T-helper 17 cell (primary cell): ENCODE measurements at regions not wholly inside any gene's neighbourhood (a gene's known extent, or its start where the extent isn't known, plus 50 kb on each side); places are given as distances from the start of the nearest gene placed in this dataset.

Source experiments
- ATAC-seq: fragments of 150-1000 bp; cut with Tn5 transposase; 2 replicates; pipeline ENCODE4 v1.10.0; 2021; ENCODE audit warnings: mild to moderate bottlenecking, moderate library complexity
- DNase-seq, 3 donors: peaks; one replicate each; pipeline versions ENCODE4 v3.0.0 to v3.0.0-alpha.2; 2020 to 2021
- H3K9me3 ChIP-seq: one replicate; pipeline ENCODE4 v1.7.0; 2013; ENCODE audit warnings: low read length, mild to moderate bottlenecking; ENCODE audit not compliant: control insufficient read depth, poor library complexity, severe bottlenecking
- H3K27ac Mint-ChIP-seq: one replicate; pipeline ENCODE4 v1.8.0; 2022; ENCODE audit warnings: mild to moderate bottlenecking, moderate library complexity, mixed read lengths
- H3K27me3 Mint-ChIP-seq: one replicate; pipeline ENCODE4 v1.8.0; 2022; ENCODE audit warnings: mixed read lengths
- H3K36me3 Mint-ChIP-seq: one replicate; pipeline ENCODE4 v1.8.0; 2022; ENCODE audit warnings: low read depth, mixed read lengths
- H3K4me1 Mint-ChIP-seq: one replicate; pipeline ENCODE4 v1.8.0; 2022; ENCODE audit warnings: mild to moderate bottlenecking, mixed read lengths
- H3K4me3 Mint-ChIP-seq: one replicate; pipeline ENCODE4 v1.8.0; 2022; ENCODE audit warnings: mild to moderate bottlenecking, moderate library complexity, mixed read lengths

- H3K36me3 Mint-ChIP-seq, result no peaks in the 10 kb centered on the region
- ATAC-seq (no peak), DNase-seq (no peak)
- H3K4me1 Mint-ChIP-seq, result no peaks in the 10 kb centered on the region
- peaks cover 17% of the 10 kb centered on the region for H3K27me3 Mint-ChIP-seq
- H3K27ac Mint-ChIP-seq, result no peak overlapping the region
- H3K9me3 ChIP-seq, result no peaks in the 10 kb centered on the region
- no peak overlapping the region for H3K4me3 Mint-ChIP-seq
Observed at GRCh38 chr16:54647216-54647615, 283.4 kb upstream of the IRX5 start.

GRCh38 chr16:54645345-54645744 is 285.3 kb upstream of the IRX5 start:
- Mint-ChIP-seq H3K4me1 (no peaks in the 10 kb centered on the region), H3K4me3 (no peak overlapping the region), H3K27ac (no peak overlapping the region), H3K27me3 (peaks cover 15% of the 10 kb centered on the region), H3K36me3 (no peaks in the 10 kb centered on the region)
- no peak for DNase-seq
- no peaks in the 10 kb centered on the region for H3K9me3 ChIP-seq
- ATAC-seq, result no peak

DNA sequence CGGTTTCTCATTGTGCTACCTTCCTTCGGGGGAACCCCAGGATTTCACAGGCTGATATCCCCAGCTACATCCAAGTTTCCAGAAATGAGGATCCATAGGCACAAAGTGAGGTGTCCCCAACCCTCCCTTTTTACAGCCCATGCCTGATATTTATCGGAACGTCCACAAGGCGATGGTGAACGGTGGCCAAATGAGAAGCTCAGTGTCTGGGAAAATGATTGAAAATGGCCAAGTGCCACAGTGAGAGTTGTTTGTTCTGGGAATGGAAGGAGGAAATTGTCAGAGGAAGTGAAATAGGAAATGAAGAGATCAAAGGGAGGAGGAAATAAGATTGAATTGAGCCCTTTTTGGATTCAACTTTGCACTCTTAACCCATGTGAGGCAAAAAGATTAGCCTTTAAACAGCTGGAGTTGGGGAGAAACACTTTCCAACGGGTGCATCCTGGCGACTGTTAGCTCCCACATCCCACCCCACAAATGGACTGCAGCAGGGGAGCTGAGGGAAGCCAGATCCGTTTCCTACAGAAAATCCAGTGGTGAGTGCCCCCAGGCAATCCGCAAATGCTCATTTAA is 294.4 kb upstream of the IRX5 start:
- no peak overlapping the region for H3K27ac Mint-ChIP-seq
- no peak for DNase-seq

DNA sequence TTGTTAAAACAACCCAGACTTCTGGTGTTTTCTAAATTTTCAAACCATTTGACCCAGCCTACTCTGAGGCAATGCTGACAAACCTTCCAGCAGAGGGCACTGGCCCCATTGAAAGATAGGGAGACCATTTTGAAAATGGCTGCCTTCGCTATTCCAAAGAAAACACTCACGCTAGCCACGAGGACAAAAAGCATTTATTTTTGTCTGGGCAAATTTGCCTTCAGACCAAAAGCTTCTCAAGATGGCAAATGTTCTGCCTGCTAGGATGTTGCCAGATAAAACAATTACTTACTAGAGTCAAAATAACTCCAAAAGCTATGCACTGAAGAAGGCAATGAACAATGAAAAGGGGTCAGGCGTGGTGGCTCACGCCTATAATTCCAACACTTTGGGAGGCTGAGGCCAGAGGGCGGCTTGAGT is 296.7 kb upstream of the IRX5 start:
- ATAC-seq, result no peak
- H3K9me3 ChIP-seq, result no peaks in the 10 kb centered on the region
- H3K4me1 Mint-ChIP-seq, result no peaks in the 10 kb centered on the region
- H3K27me3 Mint-ChIP-seq, result no peaks in the 10 kb centered on the region
- no peak overlapping the region for H3K4me3 Mint-ChIP-seq
- no peaks in the 10 kb centered on the region for H3K36me3 Mint-ChIP-seq
- no peak overlapping the region for H3K27ac Mint-ChIP-seq
- no peak for DNase-seq

More for the DNA sequence above, 294.4 kb upstream of the IRX5 start:
- no peaks in the 10 kb centered on the region for H3K4me1 Mint-ChIP-seq
- no peak overlapping the region for H3K4me3 Mint-ChIP-seq
- no peaks in the 10 kb centered on the region for H3K36me3 Mint-ChIP-seq
- no peaks in the 10 kb centered on the region for H3K9me3 ChIP-seq
- H3K27me3 Mint-ChIP-seq, result peaks cover 5% of the 10 kb centered on the region
- no peak for ATAC-seq

DNA sequence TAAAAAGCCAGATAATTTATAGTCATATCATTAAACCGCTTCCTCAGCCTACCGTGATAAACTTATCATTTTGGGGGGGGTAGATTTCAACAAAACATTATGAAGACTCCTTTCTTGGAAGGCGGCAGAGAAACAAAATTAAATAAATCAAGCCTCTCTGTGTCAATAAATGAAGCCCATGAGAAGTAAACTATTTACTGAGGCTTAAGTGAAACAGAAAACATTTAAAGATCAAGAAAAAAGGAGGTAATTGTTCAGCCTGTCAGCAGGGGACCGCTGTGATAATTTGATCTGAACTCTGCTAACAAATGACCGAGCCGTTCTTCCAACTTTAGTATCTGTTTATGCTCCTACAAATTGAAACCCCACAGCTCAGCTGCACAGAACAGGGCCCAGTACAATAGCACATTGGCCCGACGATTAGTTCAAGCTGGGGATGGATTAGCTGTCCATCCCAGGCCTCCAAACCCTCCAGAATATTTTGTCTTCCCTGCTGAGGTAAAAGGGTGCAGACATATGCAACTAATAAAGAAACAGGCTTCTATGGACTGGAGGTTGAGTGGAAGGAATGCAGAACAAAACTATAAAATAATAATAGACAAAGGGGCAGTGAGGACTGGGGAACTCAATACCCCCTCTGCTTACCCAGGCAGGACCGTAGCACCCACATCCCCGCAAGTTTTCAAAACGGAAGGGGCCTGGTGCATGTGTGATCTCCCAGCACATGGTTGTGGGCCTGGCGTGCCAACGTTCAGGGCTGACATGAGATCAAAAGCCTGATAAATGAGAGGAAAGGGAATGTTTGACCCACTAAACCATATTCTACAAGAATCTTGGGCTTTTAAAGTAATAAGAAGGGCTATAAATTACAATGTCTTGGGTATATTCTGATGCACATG is 298.1 kb upstream of the IRX5 start:
- no peaks in the 10 kb centered on the region for H3K9me3 ChIP-seq
- Mint-ChIP-seq H3K27me3 (no peaks in the 10 kb centered on the region), H3K4me1 (no peaks in the 10 kb centered on the region), H3K36me3 (no peaks in the 10 kb centered on the region), H3K4me3 (no peak overlapping the region), H3K27ac (no peak overlapping the region)
- DNase-seq (no peak), ATAC-seq (no peak)

GRCh38 chr16:54631782-54632181 is 298.9 kb upstream of the IRX5 start:
- no peak for ATAC-seq
- Mint-ChIP-seq H3K27ac (no peak overlapping the region), H3K4me3 (no peak overlapping the region), H3K27me3 (no peaks in the 10 kb centered on the region), H3K36me3 (no peaks in the 10 kb centered on the region), H3K4me1 (no peaks in the 10 kb centered on the region)
- H3K9me3 ChIP-seq, result no peaks in the 10 kb centered on the region
- no peak for DNase-seq

GRCh38 chr16:54630284-54630967 is 300.2 kb upstream of the IRX5 start:
- H3K27ac Mint-ChIP-seq, result no peak overlapping the region
- ATAC-seq (no peak), DNase-seq (no peak)
- no peaks in the 10 kb centered on the region for H3K27me3 Mint-ChIP-seq
- H3K9me3 ChIP-seq, result no peaks in the 10 kb centered on the region
- no peaks in the 10 kb centered on the region for H3K4me1 Mint-ChIP-seq
- no peak overlapping the region for H3K4me3 Mint-ChIP-seq
- no peaks in the 10 kb centered on the region for H3K36me3 Mint-ChIP-seq

- H3K4me3 Mint-ChIP-seq, result no peak overlapping the region
- no peaks in the 10 kb centered on the region for H3K36me3 Mint-ChIP-seq
- no peak for ATAC-seq
- H3K27me3 Mint-ChIP-seq, result no peaks in the 10 kb centered on the region
- no peak for DNase-seq
- no peaks in the 10 kb centered on the region for H3K9me3 ChIP-seq
- no peak overlapping the region for H3K27ac Mint-ChIP-seq
- no peaks in the 10 kb centered on the region for H3K4me1 Mint-ChIP-seq
Observed at GRCh38 chr16:54628796-54629625, 301.7 kb upstream of the IRX5 start.

- Mint-ChIP-seq H3K36me3 (no peaks in the 10 kb centered on the region), H3K27ac (no peak overlapping the region), H3K4me1 (no peaks in the 10 kb centered on the region), H3K4me3 (no peak overlapping the region), H3K27me3 (peaks cover 5% of the 10 kb centered on the region)
- ATAC-seq, result no peak
- DNase-seq, result no peak
- H3K9me3 ChIP-seq, result no peaks in the 10 kb centered on the region
Observed at GRCh38 chr16:54627616-54628015, 303.0 kb upstream of the IRX5 start.

- H3K4me3 Mint-ChIP-seq, result no peak overlapping the region
- H3K4me1 Mint-ChIP-seq, result no peaks in the 10 kb centered on the region
Observed at GRCh38 chr16:54623636-54624035, 307.0 kb upstream of the IRX5 start.

GRCh38 chr16:54620197-54620596 is 310.5 kb upstream of the IRX5 start:
- ATAC-seq (no peak), DNase-seq (no peak)
- no peak overlapping the region for H3K4me3 Mint-ChIP-seq
- no peaks in the 10 kb centered on the region for H3K4me1 Mint-ChIP-seq
- no peaks in the 10 kb centered on the region for H3K36me3 Mint-ChIP-seq
- no peak overlapping the region for H3K27ac Mint-ChIP-seq
- no peaks in the 10 kb centered on the region for H3K9me3 ChIP-seq
- H3K27me3 Mint-ChIP-seq, result peaks cover 21% of the 10 kb centered on the region

More at GRCh38 chr16:54623636-54624035, 307.0 kb upstream of the IRX5 start:
- DNase-seq, result no peak
- peaks cover 11% of the 10 kb centered on the region for H3K27me3 Mint-ChIP-seq
- ATAC-seq, result no peak
- no peak overlapping the region for H3K27ac Mint-ChIP-seq
- H3K36me3 Mint-ChIP-seq, result no peaks in the 10 kb centered on the region
- H3K9me3 ChIP-seq, result no peaks in the 10 kb centered on the region

DNA sequence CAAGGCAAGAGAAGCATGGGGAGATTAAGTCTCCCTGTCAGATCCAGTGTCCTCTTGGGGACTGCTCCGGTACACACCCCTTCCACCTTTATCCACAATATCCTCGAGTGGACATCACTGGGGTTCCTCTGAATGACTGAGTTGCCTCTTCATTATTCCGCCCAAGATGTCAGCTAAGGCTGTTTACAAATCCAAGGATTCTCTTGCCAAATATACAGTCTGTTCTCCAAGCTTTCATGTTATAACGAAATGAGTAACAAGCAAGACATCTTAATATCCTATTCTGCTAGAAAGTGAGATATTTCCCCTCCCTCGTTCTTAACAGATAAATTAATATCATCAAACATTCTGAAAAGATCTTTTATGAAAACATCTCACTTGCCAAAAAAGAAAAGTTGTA is 314.1 kb upstream of the IRX5 start:
- DNase-seq, result no peak
- H3K9me3 ChIP-seq, result no peaks in the 10 kb centered on the region
- Mint-ChIP-seq H3K27ac (no peak overlapping the region), H3K4me3 (no peak overlapping the region), H3K36me3 (no peaks in the 10 kb centered on the region), H3K27me3 (peaks cover 10% of the 10 kb centered on the region), H3K4me1 (no peaks in the 10 kb centered on the region)
- ATAC-seq, result no peak

- no peak for ATAC-seq
Observed at GRCh38 chr16:54605536-54606066, 319.0 kb upstream of the IRX3 start.

More at GRCh38 chr16:54605536-54606066, 319.0 kb upstream of the IRX3 start:
- Mint-ChIP-seq H3K27ac (no peak overlapping the region), H3K4me1 (no peaks in the 10 kb centered on the region), H3K36me3 (no peaks in the 10 kb centered on the region), H3K27me3 (no peaks in the 10 kb centered on the region), H3K4me3 (no peak overlapping the region)
- DNase-seq, result no peak
- H3K9me3 ChIP-seq, result no peaks in the 10 kb centered on the region
